Epithelial cell of esophagus (primary cell): ENCODE measurements at regions not wholly inside any gene's neighbourhood (a gene's known extent, or its start where the extent isn't known, plus 50 kb on each side); places are given as distances from the start of the nearest gene placed in this dataset.
A peak's percentile ranks its signal among the peaks of the same experiment; 100 is the strongest.

Experiments used
- DNase-seq: peaks from one replicate; pipeline ENCODE4 v3.0.0; 2010; ENCODE audit warnings: low read depth
- H3K4me3 ChIP-seq: 2 replicates; pipeline ENCODE4 v1.5.1; 2011; ENCODE audit warnings: mild to moderate bottlenecking, low read length, control low read depth
- TF ChIP-seq, protein P1 (sequence below): IDR thresholded peaks from 2 replicates; pipeline ENCODE4 v1.5.1; 2011; ENCODE audit warnings: low read depth, mild to moderate bottlenecking, low read length, control low read depth, inconsistent platforms; ENCODE audit not compliant: insufficient read depth; ENCODE audit errors: missing control alignments

DNA sequence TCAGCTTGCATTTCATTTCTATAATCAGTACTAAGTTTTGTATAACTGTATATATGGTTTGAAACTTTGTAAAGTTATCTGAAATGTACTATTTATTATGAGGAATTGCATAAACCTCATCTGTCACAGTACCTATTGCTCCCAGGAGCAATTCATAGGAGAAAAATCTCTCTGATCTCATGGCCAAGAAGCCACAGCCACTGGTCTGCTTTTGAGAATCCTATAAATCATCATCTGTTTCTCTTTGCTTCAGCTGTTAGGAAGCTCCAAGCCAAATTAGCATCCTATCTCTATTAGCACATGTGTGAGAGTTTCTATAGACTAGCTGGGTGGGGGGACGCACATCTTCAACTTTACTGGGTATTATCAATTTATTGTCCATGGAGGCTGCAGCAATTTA is 210.3 kb downstream of the CYP26B1 start:
- no peak for DNase-seq
- TF ChIP-seq, protein P1, sequence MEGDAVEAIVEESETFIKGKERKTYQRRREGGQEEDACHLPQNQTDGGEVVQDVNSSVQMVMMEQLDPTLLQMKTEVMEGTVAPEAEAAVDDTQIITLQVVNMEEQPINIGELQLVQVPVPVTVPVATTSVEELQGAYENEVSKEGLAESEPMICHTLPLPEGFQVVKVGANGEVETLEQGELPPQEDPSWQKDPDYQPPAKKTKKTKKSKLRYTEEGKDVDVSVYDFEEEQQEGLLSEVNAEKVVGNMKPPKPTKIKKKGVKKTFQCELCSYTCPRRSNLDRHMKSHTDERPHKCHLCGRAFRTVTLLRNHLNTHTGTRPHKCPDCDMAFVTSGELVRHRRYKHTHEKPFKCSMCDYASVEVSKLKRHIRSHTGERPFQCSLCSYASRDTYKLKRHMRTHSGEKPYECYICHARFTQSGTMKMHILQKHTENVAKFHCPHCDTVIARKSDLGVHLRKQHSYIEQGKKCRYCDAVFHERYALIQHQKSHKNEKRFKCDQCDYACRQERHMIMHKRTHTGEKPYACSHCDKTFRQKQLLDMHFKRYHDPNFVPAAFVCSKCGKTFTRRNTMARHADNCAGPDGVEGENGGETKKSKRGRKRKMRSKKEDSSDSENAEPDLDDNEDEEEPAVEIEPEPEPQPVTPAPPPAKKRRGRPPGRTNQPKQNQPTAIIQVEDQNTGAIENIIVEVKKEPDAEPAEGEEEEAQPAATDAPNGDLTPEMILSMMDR, result no peak
- no peak overlapping the region for H3K4me3 ChIP-seq

DNA sequence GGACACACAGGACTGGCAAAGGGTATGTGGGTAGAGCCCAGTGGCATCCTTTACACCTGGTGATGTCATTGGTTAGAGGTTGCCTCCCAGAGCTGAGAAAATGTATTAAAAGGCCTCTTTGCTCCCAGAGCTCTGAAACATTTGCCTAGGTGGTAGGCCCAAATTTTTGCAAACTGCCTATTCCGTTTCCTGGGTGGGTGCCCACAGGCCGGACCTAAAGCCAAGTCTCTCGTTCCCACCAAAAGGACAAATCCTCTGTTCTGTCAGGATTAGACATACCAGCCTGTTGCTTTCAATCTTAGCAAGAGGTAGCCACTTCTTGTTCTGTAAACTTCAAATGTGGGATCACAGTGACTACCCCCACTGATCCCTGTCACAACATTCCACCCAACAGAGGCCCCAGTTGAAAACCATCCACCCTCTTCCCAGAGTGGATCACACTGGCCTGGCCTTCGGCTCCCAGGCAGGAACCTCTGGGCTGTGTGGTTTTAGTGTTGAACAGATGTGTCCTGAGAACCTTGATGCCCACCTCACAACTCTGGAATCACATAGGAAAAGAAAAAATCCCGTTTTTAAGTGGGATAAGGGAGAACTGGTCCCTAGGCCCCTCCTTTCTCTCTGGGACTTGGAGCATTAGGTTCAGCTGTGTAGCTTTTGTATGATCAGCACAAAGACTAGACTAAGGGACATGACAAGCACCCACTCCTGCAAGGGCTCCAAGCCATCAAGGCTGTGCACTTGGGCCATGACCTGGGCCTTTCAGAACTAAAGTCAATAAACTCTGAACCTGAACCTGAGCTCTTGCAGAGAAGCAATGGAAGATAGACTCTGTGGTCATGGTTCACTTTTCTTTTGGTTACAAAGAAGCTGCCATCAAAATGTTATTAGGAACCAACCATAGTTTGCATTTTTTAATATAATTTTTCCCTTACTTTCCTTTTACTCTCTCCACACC is 211.3 kb downstream of the CYP26B1 start:
- TF ChIP-seq, protein P1, result no peak
- no peak for DNase-seq
- H3K4me3 ChIP-seq, result no peak overlapping the region

DNA sequence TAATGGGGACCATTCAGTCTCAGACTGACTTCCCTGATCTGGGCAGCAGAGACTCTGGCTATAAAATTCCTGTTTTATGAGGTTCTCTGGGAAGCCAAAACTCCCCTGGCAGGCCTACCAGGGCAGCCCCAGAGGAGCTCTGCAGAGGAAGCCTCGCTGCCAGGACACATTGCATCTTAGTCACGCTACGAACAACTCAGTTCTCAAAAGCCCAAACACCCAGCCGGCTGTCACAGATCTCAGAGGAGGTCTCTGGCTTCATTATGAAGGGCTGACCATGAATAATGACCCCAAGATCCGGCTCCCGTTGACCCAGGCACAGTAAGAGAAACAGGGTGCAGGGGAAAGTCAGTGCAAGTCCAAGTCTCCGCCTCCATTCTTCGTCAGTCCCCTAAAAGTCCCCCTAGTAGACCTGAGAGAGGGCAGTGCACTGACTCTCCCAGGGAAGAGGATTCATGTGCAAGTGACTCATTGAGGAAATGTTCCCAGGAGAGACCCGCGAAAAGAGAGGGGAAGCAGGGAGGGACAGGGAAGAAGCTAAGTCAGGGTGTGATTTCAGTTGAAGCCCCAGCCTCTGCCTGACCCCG is 212.3 kb downstream of the CYP26B1 start:
- H3K4me3 ChIP-seq, result no peak overlapping the region
- no peak for DNase-seq
- TF ChIP-seq, protein P1, result no peak

DNA sequence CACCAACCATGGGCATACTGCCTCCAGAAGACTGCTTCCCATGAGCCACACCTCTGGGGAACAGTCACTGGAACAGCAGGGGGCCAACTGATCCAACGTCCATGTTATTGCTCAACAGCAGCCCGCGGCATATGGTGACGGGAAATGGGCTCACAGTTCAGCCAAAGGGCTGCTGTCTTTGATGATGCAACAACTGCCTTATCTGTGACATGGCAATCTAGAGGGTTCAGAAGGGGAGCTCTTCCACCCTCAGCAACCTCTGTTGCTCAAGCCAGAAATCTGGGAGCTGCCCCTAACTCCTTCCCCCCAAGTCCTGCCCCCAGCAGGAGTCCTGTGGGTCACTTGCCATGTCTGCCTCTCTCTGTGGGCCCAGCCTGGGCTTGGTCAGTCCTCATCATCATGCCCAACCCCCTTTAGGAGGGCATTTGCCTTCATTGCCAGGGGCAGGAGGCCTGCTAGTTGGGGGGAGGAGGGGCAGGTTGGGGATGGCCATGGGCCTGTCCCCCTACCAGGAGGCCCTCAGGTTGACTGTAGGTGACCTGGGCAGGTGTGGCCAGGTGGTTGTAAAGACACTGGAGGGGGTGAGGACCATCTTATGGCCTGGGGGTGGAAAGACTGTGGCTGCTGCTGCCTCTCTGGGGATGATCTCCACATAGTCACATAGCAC is 212.9 kb downstream of the CYP26B1 start:
- TF ChIP-seq, protein P1, result no peak
- no peak overlapping the region for H3K4me3 ChIP-seq
- no peak for DNase-seq

DNA sequence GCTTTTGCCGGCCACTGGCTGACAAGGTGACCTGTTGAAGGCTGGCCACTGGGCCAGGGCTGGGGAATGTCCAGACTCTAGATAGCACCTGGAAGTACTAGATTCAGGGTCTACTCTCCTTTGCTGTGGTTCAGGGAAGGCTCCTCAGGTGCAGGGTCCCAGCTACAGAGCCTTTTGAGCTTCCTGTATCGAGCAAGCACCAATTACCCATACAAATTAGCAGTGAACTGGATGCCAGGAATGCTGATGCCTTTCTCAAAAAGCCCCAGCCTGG is 213.4 kb downstream of the CYP26B1 start:
- TF ChIP-seq, protein P1, result no peak
- no peak overlapping the region for H3K4me3 ChIP-seq
- no peak for DNase-seq

DNA sequence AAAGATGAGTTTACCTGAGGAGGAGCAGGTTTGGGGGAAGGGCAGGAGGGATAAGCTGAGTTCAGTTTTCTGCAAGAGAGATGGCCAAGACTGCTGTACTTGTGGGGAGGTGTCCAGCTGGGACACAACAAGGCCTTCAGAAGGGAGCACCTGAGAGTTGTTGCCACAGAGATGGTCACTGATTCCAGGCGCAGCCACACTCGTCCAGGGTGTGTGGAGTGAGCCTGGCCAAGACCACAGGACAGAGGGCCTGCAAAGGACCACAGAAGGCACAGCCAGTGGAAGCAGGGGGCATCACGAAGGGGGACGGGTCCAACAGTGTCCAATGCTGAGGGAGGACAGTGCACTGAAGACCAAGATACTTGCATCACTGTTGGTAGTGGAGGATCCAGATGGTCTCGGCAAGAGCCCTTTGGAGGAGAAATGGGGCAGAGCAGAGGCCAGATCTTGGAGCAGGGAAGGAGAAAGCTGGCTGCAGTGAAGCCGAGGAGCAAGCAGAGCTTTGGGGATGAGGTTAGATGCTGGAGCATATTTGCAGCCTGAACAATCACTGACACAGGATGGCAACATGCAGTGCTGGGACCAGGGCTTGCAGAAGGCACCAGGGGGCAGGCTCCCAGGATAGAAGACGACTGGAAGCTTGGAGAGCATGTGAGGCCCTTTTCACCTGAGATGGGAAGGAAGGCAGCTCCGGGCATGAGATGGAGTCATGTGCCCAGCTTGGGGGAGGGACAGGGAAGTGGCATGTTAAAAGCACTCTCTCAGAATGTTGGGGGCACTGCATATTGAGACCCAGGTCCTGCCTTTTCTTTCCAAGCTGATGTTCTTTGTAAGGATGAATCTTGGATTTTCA is 214.0 kb downstream of the CYP26B1 start:
- TF ChIP-seq, protein P1, result peak; percentile 46
- no peak overlapping the region for H3K4me3 ChIP-seq
- DNase-seq, result peak; percentile 60
